ENCODE measurements at regions not wholly inside any gene's neighbourhood (a gene's known extent, or its start where the extent isn't known, plus 50 kb on each side); places are given as distances from the start of the nearest gene placed in this dataset.

GRCh38 chr1:58075188-58075578, 471.3 kb downstream of the OMA1 start:
- no peak for TF ChIP-seq CTCF (IDR thresholded peaks at IDR 0.05 in 2 of 3, conservative IDR thresholded peaks at IDR 0.05 in 1 of 3; ENCODE audit: control insufficient read depth in 2 of 3, extremely low read depth in 1 of 3, insufficient read depth in 1 of 3, low read depth in 3 of 3, low read length in 3 of 3)
- TF ChIP-seq ATF2 (IDR thresholded peaks at IDR 0.05; ENCODE audit: low read length): no peak

Data from GM12878 (cell line).